SK-N-MC (cell line): ENCODE measurements at regions not wholly inside any gene's neighbourhood (a gene's known extent, or its start where the extent isn't known, plus 50 kb on each side); places are given as distances from the start of the nearest gene placed in this dataset.

Experiments
- DNase-seq: peaks from one replicate; pipeline ENCODE4 v3.0.0-alpha.2; 2011; ENCODE audit warnings: low read depth, low spot score
- H3K27ac ChIP-seq: fragments of 200-600 bp; sonication (generic); 2 replicates; pipeline ENCODE4 v1.5.1; 2016; ENCODE audit warnings: mixed run types
- H3K36me3 ChIP-seq: fragments of 200-600 bp; sonication (generic); 2 replicates; pipeline ENCODE4 v1.6.1; 2017; ENCODE audit warnings: antibody characterized with exemption, low read length, mixed read lengths; ENCODE audit not compliant: insufficient read depth
- H3K4me3 ChIP-seq: fragments of 200-600 bp; sonication (generic); 2 replicates; pipeline ENCODE4 v1.5.1; 2016
- H3K9ac ChIP-seq: fragments of 200-600 bp; sonication (generic); 2 replicates; pipeline ENCODE4 v1.8.0; 2017; ENCODE audit warnings: mixed run types, mixed read lengths; ENCODE audit not compliant: insufficient read length
- H3K9me3 ChIP-seq: fragments of 200-600 bp; sonication (generic); 2 replicates; pipeline ENCODE4 v1.6.1; 2017; ENCODE audit warnings: low read depth, mild to moderate bottlenecking, antibody characterized with exemption, low read length, moderate library complexity, mixed read lengths
- EZH2 ChIP-seq: fragments of 200-600 bp; sonication (generic); IDR thresholded peaks from one replicate; pipeline ENCODE4 v1.6.1; 2017; ENCODE audit warnings: antibody characterized with exemption
- FOXP2 ChIP-seq: optimal IDR thresholded peaks from 2 replicates; pipeline ENCODE3; 2011; ENCODE audit warnings: mild to moderate bottlenecking, moderate library complexity; ENCODE audit not compliant: insufficient read depth; ENCODE audit errors: extremely low read length, control extremely low read depth
- POLR2AphosphoS5 ChIP-seq: IDR thresholded peaks from 2 replicates; pipeline ENCODE4 v1.6.1; 2012; ENCODE audit warnings: mild to moderate bottlenecking, low read depth, low read length, borderline replicate concordance

- no peak overlapping the region for H3K27ac ChIP-seq
- peaks cover 23% of the 10 kb centered on the region for H3K36me3 ChIP-seq
- no peak overlapping the region for H3K4me3 ChIP-seq
- no peaks in the 10 kb centered on the region for H3K9me3 ChIP-seq
- TF ChIP-seq FOXP2 (no peak), EZH2 (no peak), POLR2AphosphoS5 (no peak)
- DNase-seq = no peak
- H3K9ac ChIP-seq = no peak overlapping the region
Measured at GRCh38 chr4:126890383-126890782, 742.4 kb upstream of the INTU start.

GRCh38 chr4:126890994-126891393 lies 741.8 kb upstream of the INTU start:
- TF ChIP-seq FOXP2 (no peak), EZH2 (no peak), POLR2AphosphoS5 (no peak)
- H3K27ac ChIP-seq = no peak overlapping the region
- H3K4me3 ChIP-seq = no peak overlapping the region
- H3K9me3 ChIP-seq = no peaks in the 10 kb centered on the region
- H3K9ac ChIP-seq = no peak overlapping the region
- H3K36me3 ChIP-seq = peaks cover 28% of the 10 kb centered on the region
- DNase-seq = no peak

GRCh38 chr4:126894963-126895362 lies 737.8 kb upstream of the INTU start:
- TF ChIP-seq POLR2AphosphoS5 (no peak), FOXP2 (no peak), EZH2 (no peak)
- no peak for DNase-seq
- Histone ChIP-seq H3K27ac (no peak overlapping the region), H3K36me3 (peaks cover 58% of the 10 kb centered on the region), H3K9me3 (peaks cover 4% of the 10 kb centered on the region), H3K9ac (no peak overlapping the region), H3K4me3 (no peak overlapping the region)

GRCh38 chr4:126895988-126896570 lies 736.7 kb upstream of the INTU start:
- peaks cover 63% of the 10 kb centered on the region for H3K36me3 ChIP-seq
- peaks cover 4% of the 10 kb centered on the region for H3K9me3 ChIP-seq
- DNase-seq = no peak
- no peak overlapping the region for H3K4me3 ChIP-seq
- no peak overlapping the region for H3K27ac ChIP-seq
- no peak for TF ChIP-seq POLR2AphosphoS5
- no peak for TF ChIP-seq EZH2
- no peak for TF ChIP-seq FOXP2
- no peak overlapping the region for H3K9ac ChIP-seq

DNA sequence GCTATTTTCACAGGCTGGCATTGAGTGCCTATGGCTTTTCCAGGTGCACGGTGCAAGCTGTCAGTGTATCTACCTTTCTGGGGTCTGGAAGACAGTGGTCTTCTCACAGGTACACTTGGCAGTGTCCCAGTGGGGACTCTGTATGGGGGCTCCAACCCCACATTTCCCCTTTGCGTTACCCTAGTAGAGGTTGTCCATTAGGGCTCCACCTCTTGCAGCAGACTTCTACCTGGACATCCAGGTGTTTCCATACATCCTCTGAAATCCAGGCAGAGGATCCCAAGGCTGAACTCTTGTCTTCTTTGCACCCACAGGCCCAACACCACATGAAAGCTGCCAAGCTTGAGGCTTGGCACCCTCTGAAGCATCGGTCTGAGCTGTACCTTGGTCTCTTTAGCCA lies 735.7 kb upstream of the INTU start:
- DNase-seq = no peak
- peaks cover 71% of the 10 kb centered on the region for H3K36me3 ChIP-seq
- TF ChIP-seq POLR2AphosphoS5 (no peak), EZH2 (no peak), FOXP2 (no peak)
- H3K9me3 ChIP-seq = peaks cover 4% of the 10 kb centered on the region
- no peak overlapping the region for H3K4me3 ChIP-seq
- H3K27ac ChIP-seq = no peak overlapping the region
- no peak overlapping the region for H3K9ac ChIP-seq

DNA sequence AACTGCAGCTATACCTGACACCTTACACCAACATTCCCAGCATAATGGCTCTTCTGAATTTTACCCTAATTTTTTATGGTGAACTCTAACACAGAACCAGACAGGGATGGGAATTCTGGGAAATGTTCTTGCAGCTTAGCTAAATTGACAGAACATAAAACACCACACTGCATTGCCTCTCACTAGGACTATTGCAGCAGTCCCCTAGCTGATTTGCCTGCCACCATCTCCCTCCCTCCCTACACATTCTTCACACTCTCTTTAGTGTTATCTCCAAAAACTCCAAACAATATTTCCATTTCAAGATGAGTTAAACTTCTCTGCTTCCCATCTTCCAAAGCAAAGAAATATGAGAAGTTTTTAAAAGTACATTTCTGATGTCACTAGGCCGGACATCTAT lies 733.9 kb upstream of the INTU start:
- no peak for DNase-seq
- H3K27ac ChIP-seq = no peak overlapping the region
- no peak overlapping the region for H3K4me3 ChIP-seq
- peaks cover 4% of the 10 kb centered on the region for H3K9me3 ChIP-seq
- no peak overlapping the region for H3K9ac ChIP-seq
- H3K36me3 ChIP-seq = peaks cover 71% of the 10 kb centered on the region
- no peak for TF ChIP-seq FOXP2
- no peak for TF ChIP-seq EZH2

DNA sequence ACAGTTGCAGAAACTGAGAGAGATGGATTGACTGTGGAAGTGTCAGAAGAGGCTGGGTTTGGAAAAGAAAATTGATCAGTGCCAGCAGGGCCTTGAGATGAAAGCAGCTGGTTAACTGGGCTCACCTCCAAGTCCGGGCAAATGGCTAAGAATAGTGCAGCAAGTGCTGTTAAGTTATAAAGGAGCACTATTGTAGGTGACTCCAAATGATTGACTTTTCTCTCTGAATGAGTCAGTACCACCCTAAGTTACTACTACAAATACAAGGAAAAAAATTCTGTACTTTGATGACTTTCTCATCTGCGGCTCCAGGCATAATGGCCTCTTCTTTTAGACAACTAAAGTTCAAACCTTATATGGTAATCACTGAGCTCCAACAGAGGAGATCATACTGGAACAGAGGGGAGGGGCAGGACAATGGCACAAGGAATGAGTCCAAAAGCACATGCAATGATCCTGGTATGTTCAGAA lies 733.4 kb upstream of the INTU start:
- Histone ChIP-seq H3K27ac (no peak overlapping the region), H3K36me3 (peaks cover 69% of the 10 kb centered on the region), H3K9me3 (peaks cover 4% of the 10 kb centered on the region), H3K4me3 (no peak overlapping the region), H3K9ac (no peak overlapping the region)
- no peak for DNase-seq
- TF ChIP-seq EZH2 = no peak
- no peak for TF ChIP-seq FOXP2
- no peak for TF ChIP-seq POLR2AphosphoS5

DNA sequence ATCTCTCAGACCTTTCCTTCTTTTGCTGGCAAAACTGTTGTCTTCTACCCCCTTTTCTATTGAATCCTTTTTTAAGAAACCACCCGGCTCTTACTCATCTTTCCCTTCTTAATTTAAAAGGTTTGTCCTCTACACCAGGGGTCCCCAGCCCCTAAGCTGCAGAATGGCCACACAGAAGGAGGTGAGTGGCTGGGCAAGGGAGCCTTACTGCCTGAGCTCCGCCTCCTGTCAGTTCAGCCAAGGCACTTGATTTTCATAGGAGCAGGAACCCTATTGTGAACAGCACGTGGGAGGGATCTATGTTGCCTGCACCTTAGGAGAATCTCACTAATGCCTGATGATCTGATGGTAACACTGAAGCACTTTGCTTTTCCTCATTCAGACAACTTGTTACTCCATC lies 726.3 kb upstream of the INTU start:
- no peak overlapping the region for H3K27ac ChIP-seq
- H3K9ac ChIP-seq = no peak overlapping the region
- no peak for DNase-seq
- H3K4me3 ChIP-seq = no peak overlapping the region
- peaks cover 32% of the 10 kb centered on the region for H3K36me3 ChIP-seq
- H3K9me3 ChIP-seq = peaks cover 4% of the 10 kb centered on the region; the same call in 1 of the 2 replicates
- no peak for TF ChIP-seq EZH2
- no peak for TF ChIP-seq POLR2AphosphoS5
- TF ChIP-seq FOXP2 = no peak

- Histone ChIP-seq H3K4me3 (no peak overlapping the region), H3K9ac (no peak overlapping the region), H3K9me3 (peaks cover 9% of the 10 kb centered on the region; the same call in 1 of the 2 replicates), H3K36me3 (peaks cover 31% of the 10 kb centered on the region), H3K27ac (no peak overlapping the region)
- TF ChIP-seq FOXP2 (no peak), POLR2AphosphoS5 (no peak), EZH2 (no peak)
- no peak for DNase-seq
Measured at GRCh38 chr4:126907389-126907788, 725.4 kb upstream of the INTU start.
